22Rv1 (cell line): ENCODE measurements at regions not wholly inside any gene's neighbourhood (a gene's known extent, or its start where the extent isn't known, plus 50 kb on each side); places are given as distances from the start of the nearest gene placed in this dataset.

ENCODE experiments used
- CTCF ChIP-seq: fragments of 450-650 bp; IDR thresholded peaks from 2 replicates; pipeline ENCODE4 v1.5.1; 2017; ENCODE audit warnings: mild to moderate bottlenecking
- ZFX ChIP-seq: fragments of 450-650 bp; IDR thresholded peaks from 2 replicates; pipeline ENCODE4 v1.6.1; 2017; ENCODE audit warnings: antibody characterized with exemption, borderline replicate concordance

GRCh38 chr14:87797001-87797400 lies 196.0 kb downstream of the GALC start:
- TF ChIP-seq CTCF (no peak), ZFX (no peak)
